LNCaP clone FGC (cell line): ENCODE measurements at regions not wholly inside any gene's neighbourhood (a gene's known extent, or its start where the extent isn't known, plus 50 kb on each side); places are given as distances from the start of the nearest gene placed in this dataset.

Experiments
- DNase-seq: peaks from one replicate; pipeline ENCODE4 v3.0.0-alpha.2; 2011; ENCODE audit warnings: low read depth
- H3K4me3 ChIP-seq: 2 replicates; pipeline ENCODE4 v1.5.1; 2011; ENCODE audit warnings: mild to moderate bottlenecking, low read depth, low read length, control low read depth
- TF ChIP-seq, protein P1 (sequence below): IDR thresholded peaks from 2 replicates; pipeline ENCODE4 v1.5.1; 2012; ENCODE audit warnings: mild to moderate bottlenecking; ENCODE audit not compliant: control insufficient read depth, insufficient read depth; ENCODE audit errors: extremely low read depth

DNA sequence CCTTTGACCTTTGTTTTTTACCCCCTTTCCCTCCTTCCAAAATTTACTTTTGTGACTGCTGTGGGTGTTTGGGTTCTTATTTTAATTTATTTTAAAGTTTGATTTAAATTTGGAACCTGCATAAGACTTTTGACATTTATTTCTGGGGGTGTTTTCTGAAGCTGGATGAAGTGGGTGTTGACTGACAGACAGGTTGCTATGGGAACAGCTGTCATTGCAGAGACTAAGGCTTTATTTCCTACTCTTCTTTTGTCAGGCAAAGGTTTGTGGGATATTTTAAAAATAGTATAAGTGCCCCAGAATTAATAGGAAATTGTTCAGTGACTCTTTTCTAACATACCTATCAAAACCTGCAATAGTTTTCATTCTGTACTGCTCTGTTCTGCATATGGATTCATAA lies 290.8 kb upstream of the ESRRG start:
- H3K4me3 ChIP-seq = no peak overlapping the region
- no peak for DNase-seq

DNA sequence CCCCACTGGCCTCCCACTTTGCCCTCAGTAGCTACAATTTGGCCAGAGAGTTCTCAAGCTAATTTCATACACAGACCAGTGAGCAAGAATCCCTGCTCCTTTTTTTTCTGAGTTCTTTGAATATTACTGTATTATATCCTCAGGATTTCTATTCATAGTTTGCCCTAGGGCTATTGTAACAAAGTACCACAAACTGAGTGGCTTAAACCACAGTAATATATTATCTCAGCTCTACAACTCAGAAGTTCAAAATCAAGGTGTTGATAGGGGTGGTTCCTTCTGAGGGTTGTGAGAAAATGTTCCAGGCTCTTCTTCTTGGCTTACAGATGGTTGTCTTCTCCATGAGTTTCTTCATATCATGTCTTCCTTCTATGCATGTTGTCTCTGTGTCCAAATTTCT lies 289.4 kb upstream of the ESRRG start:
- no peak for DNase-seq
- TF ChIP-seq, protein P1, sequence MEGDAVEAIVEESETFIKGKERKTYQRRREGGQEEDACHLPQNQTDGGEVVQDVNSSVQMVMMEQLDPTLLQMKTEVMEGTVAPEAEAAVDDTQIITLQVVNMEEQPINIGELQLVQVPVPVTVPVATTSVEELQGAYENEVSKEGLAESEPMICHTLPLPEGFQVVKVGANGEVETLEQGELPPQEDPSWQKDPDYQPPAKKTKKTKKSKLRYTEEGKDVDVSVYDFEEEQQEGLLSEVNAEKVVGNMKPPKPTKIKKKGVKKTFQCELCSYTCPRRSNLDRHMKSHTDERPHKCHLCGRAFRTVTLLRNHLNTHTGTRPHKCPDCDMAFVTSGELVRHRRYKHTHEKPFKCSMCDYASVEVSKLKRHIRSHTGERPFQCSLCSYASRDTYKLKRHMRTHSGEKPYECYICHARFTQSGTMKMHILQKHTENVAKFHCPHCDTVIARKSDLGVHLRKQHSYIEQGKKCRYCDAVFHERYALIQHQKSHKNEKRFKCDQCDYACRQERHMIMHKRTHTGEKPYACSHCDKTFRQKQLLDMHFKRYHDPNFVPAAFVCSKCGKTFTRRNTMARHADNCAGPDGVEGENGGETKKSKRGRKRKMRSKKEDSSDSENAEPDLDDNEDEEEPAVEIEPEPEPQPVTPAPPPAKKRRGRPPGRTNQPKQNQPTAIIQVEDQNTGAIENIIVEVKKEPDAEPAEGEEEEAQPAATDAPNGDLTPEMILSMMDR = no peak
- H3K4me3 ChIP-seq = no peak overlapping the region

More for the DNA sequence above, 290.8 kb upstream of the ESRRG start:
- TF ChIP-seq, protein P1 = no peak

DNA sequence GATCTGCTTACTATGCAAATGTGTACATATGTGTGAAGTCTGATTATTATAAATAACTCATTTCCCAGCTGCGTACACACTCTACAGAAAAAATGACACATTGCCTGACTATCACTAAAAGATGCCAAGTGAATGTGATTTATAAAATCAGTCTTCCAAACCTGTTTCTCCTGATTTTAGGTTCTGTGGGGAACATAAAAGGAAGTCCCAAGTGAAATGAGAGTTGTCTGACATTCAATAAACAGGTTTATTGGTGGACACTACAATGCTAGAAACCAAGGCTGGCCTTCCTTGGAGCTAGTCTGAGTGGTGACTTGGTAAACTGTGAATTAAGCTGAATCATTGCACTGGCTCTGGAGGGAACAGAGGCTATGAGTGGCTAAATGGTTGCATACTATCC lies 287.9 kb upstream of the ESRRG start:
- TF ChIP-seq, protein P1 = no peak
- no peak overlapping the region for H3K4me3 ChIP-seq
- DNase-seq = peak; percentile 42

DNA sequence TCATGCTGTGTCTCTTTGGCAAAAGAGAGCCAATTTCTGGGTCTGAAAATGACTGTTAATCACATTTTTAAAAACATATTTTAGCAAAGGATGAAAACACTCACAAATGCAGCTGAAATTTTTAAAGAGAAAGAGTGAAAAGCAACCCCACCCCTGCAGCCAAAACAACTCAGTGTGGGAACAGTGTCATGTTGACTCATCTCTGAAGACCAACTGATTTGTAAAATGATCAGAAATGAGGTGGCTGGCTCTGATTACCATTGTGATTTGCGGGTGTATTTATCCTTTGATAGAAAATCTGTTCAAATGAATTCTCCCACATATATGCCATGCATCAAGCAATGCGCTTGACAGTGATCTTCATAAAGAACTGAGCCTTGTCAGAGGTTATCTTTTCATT lies 287.0 kb upstream of the ESRRG start:
- no peak overlapping the region for H3K4me3 ChIP-seq
- no peak for DNase-seq

DNA sequence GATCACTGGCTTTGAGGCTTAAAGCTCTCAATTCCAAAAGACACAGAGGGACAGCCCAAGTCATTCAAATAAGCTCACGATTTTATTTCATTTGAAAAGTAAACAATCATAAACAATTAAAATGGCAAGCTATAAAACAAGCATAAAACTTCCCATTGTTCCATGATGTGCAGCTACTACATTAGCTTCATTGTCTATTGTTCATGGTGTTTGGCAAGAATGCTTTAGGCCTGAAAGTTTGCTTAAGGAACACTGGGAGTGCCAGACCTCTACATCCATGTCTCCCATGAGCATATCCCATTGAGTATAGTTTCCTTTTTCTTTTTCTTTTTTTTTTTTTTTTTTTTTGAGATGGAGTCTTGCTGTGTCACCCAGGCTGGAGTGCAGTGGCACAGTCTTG lies 286.1 kb upstream of the ESRRG start:
- peak; percentile 43 for DNase-seq
- TF ChIP-seq, protein P1 = no peak
- no peak overlapping the region for H3K4me3 ChIP-seq

More for the DNA sequence above, 287.0 kb upstream of the ESRRG start:
- TF ChIP-seq, protein P1 = no peak

DNA sequence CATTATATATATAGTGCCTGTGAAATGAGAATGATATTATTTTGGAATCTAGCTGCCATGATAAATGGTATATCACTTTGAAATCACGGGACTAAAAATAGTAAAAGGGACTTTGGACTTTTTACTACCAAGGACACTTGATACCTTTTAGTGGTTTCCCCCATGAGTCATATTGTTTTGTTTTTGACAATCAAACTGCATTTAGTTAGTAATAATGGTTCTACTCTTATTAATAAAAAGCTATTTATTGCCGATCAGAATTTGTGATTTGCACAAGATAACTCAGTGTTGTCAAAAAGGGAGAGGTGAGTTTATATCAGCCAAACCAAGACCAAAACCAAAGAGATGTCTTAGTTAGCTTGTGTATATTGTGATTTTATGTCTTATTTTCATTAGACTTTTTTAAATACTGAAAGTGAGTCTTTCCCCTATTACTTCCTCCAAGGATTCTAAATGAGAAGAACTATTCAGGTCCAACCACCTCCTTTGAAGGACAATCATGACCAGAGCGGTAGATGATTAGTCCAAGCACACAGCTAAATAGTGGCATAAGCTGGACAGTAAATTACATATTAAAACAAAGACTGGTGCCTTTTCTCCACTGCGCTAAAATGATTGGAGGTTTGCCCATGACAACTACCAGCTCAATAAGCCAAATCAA lies 281.7 kb upstream of the ESRRG start:
- DNase-seq = no peak
- TF ChIP-seq, protein P1 = no peak
- H3K4me3 ChIP-seq = no peak overlapping the region

DNA sequence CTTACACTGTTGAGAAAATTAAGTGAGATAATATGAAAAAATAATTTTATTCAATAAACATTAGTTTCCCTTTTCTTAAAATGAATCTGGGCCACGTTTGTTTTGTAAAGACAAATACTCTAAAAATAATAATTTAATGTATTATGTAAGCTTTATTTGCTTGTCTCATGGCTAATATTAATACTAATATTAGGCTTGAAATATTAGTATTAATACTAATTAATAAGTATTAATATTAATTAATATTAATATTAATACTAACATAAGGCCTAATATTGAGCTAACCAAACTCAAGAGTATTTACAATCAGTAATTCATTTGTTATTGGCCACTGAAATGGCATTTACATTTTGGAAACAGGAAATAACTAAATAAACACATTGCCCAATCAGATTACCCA lies 280.1 kb upstream of the ESRRG start:
- TF ChIP-seq, protein P1 = no peak
- DNase-seq = no peak
- H3K4me3 ChIP-seq = no peak overlapping the region
